BE2C (cell line): ENCODE measurements at regions not wholly inside any gene's neighbourhood (a gene's known extent, or its start where the extent isn't known, plus 50 kb on each side); places are given as distances from the start of the nearest gene placed in this dataset.

Experiments used
- DNase-seq: peaks from one replicate; pipeline ENCODE4 v3.0.0-alpha.2; 2020
- H3K27me3 ChIP-seq: fragments of 250-450 bp; sonication (Bioruptor Pico); 2 replicates; pipeline ENCODE4 v1.5.1; 2020; ENCODE audit warnings: mild to moderate bottlenecking
- H3K36me3 ChIP-seq: fragments of 250-450 bp; sonication (Bioruptor Pico); 2 replicates; pipeline ENCODE4 v1.5.1; 2020; ENCODE audit warnings: mild to moderate bottlenecking
- H3K4me1 ChIP-seq: fragments of 250-450 bp; sonication (Bioruptor Pico); 2 replicates; pipeline ENCODE4 v1.5.1; 2020
- H3K4me3 ChIP-seq: 2 replicates; pipeline ENCODE4 v1.5.1; 2011; ENCODE audit warnings: low read depth, low read length
- H3K9me3 ChIP-seq: fragments of 250-450 bp; sonication (Bioruptor Pico); 2 replicates; pipeline ENCODE4 v1.5.1; 2020
- CTCF ChIP-seq: IDR thresholded peaks from 2 replicates; pipeline ENCODE4 v1.5.1; 2012; ENCODE audit warnings: mild to moderate bottlenecking, low read depth, low read length

GRCh38 chr18:40371673-40372072 lies 1583.4 kb upstream of the PIK3C3 start:
- H3K9me3 ChIP-seq, result no peaks in the 10 kb centered on the region
- no peaks in the 10 kb centered on the region for H3K36me3 ChIP-seq
- H3K27me3 ChIP-seq, result no peaks in the 10 kb centered on the region
- H3K4me1 ChIP-seq, result no peaks in the 10 kb centered on the region
- H3K4me3 ChIP-seq, result no peak overlapping the region
- no peak for DNase-seq
- no peak for TF ChIP-seq CTCF

- Histone ChIP-seq H3K36me3 (no peaks in the 10 kb centered on the region), H3K27me3 (no peaks in the 10 kb centered on the region), H3K9me3 (no peaks in the 10 kb centered on the region), H3K4me1 (no peaks in the 10 kb centered on the region), H3K4me3 (no peak overlapping the region)
- TF ChIP-seq CTCF, result no peak
- DNase-seq, result no peak
Measured at GRCh38 chr18:40367576-40367975, 1587.5 kb upstream of the PIK3C3 start.

GRCh38 chr18:40366521-40366920 lies 1588.5 kb upstream of the PIK3C3 start:
- no peak overlapping the region for H3K4me3 ChIP-seq
- no peaks in the 10 kb centered on the region for H3K9me3 ChIP-seq
- DNase-seq, result no peak
- no peaks in the 10 kb centered on the region for H3K4me1 ChIP-seq
- no peaks in the 10 kb centered on the region for H3K27me3 ChIP-seq
- no peak for TF ChIP-seq CTCF
- no peaks in the 10 kb centered on the region for H3K36me3 ChIP-seq

GRCh38 chr18:40365526-40365925 lies 1589.5 kb upstream of the PIK3C3 start:
- Histone ChIP-seq H3K4me3 (no peak overlapping the region), H3K9me3 (no peaks in the 10 kb centered on the region), H3K27me3 (no peaks in the 10 kb centered on the region), H3K36me3 (no peaks in the 10 kb centered on the region), H3K4me1 (no peaks in the 10 kb centered on the region)
- no peak for DNase-seq
- TF ChIP-seq CTCF, result no peak

- H3K4me3 ChIP-seq, result no peak overlapping the region
- H3K4me1 ChIP-seq, result no peaks in the 10 kb centered on the region
- no peak for DNase-seq
- H3K27me3 ChIP-seq, result no peaks in the 10 kb centered on the region
- no peak for TF ChIP-seq CTCF
- H3K36me3 ChIP-seq, result no peaks in the 10 kb centered on the region
- no peaks in the 10 kb centered on the region for H3K9me3 ChIP-seq
Measured at GRCh38 chr18:40360558-40360957, 1594.5 kb upstream of the PIK3C3 start.

GRCh38 chr18:40357536-40357935 lies 1597.5 kb upstream of the PIK3C3 start:
- no peak for TF ChIP-seq CTCF
- Histone ChIP-seq H3K27me3 (no peaks in the 10 kb centered on the region), H3K4me1 (no peaks in the 10 kb centered on the region)

More at GRCh38 chr18:40357536-40357935, 1597.5 kb upstream of the PIK3C3 start:
- Histone ChIP-seq H3K9me3 (no peaks in the 10 kb centered on the region), H3K4me3 (no peak overlapping the region), H3K36me3 (no peaks in the 10 kb centered on the region)
- DNase-seq, result no peak
